Epithelial cell of prostate (primary cell): ENCODE measurements at regions not wholly inside any gene's neighbourhood (a gene's known extent, or its start where the extent isn't known, plus 50 kb on each side); places are given as distances from the start of the nearest gene placed in this dataset.
"Not testable (repeated sequence)": the region's sequence is repeated elsewhere in the genome, so short reads cannot be mapped to it uniquely, and the experiment has no call there.

Experiments
- DNase-seq: peaks from one replicate; pipeline ENCODE4 v3.0.0-alpha.2; 2011; ENCODE audit warnings: low read depth, low spot score
- H3K27ac ChIP-seq: fragments of 450-650 bp; 2 replicates; pipeline ENCODE4 v1.5.1; 2017; ENCODE audit warnings: mild to moderate bottlenecking

GRCh38 chr1:95167503-95167902 lies 50.3 kb downstream of the TLCD4 start:
- not testable (repeated sequence) for H3K27ac ChIP-seq
- peak; percentile 1 for DNase-seq

DNA sequence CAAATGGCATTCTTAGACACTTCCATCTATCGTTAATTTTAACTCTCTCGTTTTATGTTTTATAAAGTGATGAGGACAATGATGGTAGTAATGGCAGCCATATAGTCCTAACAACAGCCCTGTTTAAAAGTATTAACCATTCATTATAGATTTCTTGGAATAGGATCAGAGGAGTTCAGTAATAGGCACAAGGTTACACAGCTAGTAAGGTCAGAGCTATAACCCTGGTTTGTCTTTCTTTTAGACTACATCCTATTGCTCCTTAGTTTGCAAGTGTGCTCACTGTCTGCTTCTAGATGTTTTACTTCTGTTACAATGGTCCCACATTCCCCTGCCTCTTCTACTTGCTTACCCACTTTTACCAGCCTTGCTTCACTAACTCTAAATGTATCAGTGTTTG lies 50.9 kb downstream of the TLCD4 start:
- no peak for DNase-seq
- no peak overlapping the region for H3K27ac ChIP-seq

- H3K27ac ChIP-seq = no peak overlapping the region
- no peak for DNase-seq
Measured at GRCh38 chr1:95168761-95169351, 51.7 kb downstream of the TLCD4 start.

DNA sequence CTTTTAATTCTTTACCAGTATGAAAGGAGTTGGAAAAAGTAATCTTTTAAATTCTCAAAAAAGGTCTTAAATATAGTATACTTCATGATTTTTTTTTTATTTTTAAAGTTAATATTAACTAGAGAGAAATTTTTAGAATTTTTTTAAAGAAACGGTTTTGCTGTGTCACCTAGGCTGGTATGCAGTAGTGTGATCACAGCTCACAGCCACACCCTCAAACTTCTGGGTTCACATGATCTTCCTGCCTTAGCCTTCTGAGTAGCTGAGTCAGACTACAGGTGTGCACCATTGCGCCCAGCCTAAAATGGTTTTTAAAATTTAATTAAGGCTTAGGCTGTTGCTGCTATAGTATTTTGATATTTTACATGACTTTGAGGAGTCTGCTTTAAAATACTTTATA lies 52.4 kb downstream of the TLCD4 start:
- peak; percentile 58 for DNase-seq
- no peak overlapping the region for H3K27ac ChIP-seq

- no peak overlapping the region for H3K27ac ChIP-seq
- no peak for DNase-seq
Measured at GRCh38 chr1:95171270-95172245, 54.4 kb downstream of the TLCD4 start.

DNA sequence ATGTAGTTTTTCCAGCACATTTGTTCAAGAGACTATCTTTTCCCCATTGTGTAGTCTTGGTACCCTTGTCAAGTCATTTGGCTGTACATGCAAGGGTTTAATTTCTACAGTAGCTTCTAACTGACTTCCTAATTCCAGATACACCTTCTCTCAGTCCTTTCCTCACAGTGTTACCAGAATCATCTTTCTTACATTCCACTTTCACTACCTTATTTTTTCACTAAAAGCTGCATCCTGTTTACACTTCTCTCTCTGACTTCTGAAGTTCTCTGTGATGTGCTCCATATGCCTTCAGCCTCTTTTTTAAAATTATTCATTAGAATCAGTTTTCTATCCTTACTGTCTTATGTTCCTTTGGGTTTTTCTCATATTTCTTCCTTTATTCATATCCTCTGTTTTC lies 57.1 kb upstream of the RWDD3 start:
- no peak overlapping the region for H3K27ac ChIP-seq
- DNase-seq = no peak

DNA sequence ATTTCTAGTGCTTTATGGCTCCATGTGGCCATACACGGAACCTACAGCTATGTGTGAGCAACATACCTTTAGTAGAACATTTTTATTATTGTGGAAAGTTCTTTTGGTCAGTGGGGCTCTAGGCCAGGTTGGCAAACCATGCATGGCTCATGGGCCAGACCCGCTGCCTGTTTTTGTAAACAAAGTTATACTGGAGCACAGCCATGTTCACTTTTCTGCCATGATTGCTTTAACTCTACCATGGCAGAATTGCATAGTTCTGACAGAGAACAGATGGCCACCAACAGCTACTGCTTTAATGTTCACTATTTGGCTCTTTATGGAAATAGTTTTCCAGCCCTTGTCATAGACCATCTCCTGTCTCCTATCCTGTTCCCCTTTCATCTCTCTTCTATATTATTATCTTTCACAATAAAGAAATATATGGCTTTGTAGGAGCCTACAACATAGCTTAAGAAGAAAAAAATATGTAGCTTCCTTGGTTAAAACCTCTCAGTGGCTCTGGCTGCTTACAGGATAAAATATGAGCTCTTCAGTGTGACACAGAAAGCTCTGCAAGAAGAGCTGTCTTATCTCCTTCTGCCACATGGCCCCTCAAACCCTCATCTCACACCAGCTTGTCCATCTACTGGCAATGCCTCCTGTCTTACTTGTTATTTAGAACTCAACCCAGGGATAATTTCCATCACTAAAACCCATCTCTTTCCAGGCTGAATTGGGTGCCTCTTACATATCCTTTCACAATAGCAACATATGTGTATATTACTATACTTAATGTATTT lies 54.6 kb upstream of the RWDD3 start:
- no peak overlapping the region for H3K27ac ChIP-seq

GRCh38 chr1:95180371-95180770 lies 53.6 kb upstream of the RWDD3 start:
- DNase-seq = no peak
- H3K27ac ChIP-seq = no peak overlapping the region

More for the DNA sequence above, 54.6 kb upstream of the RWDD3 start:
- DNase-seq = no peak

GRCh38 chr1:95181096-95181495 lies 52.9 kb upstream of the RWDD3 start:
- H3K27ac ChIP-seq = no peak overlapping the region
- no peak for DNase-seq

GRCh38 chr1:95183952-95184351 lies 50.1 kb upstream of the RWDD3 start:
- DNase-seq = no peak
- H3K27ac ChIP-seq = no peak overlapping the region
